ENCODE measurements at regions not wholly inside any gene's neighbourhood (a gene's known extent, or its start where the extent isn't known, plus 50 kb on each side); places are given as distances from the start of the nearest gene placed in this dataset.
"Not testable (repeated sequence)": the region's sequence is repeated elsewhere in the genome, so short reads cannot be mapped to it uniquely, and the experiment has no call there.

- DNase-seq (ENCODE audit: low spot score), result peak; percentile 91
Observed at GRCh38 chr7:149714081-149714909, 59.1 kb downstream of the ZNF467 start.

DNA sequence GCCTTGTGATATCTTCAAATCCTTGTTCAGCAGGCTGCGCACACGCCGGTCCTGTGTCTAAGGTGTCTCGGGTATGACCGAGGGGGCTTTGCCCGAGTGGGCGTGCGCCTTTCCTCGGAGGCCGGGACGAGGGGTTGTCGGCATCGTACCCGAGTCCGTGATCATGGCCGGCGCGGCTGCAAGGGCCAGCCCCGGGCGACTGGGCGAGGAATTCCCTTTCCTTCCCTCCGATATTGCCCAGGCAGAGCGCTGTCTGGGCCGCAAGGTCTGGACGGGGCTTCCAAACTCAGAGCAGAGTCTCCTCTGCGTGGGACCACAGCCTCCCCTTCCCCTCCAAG lies 59.7 kb downstream of the ZNF467 start:
- no peak for DNase-seq (ENCODE audit: low spot score)

- DNase-seq (ENCODE audit: low spot score), result no peak
Observed at GRCh38 chr7:149713061-149713730, 60.2 kb downstream of the ZNF467 start.

DNA sequence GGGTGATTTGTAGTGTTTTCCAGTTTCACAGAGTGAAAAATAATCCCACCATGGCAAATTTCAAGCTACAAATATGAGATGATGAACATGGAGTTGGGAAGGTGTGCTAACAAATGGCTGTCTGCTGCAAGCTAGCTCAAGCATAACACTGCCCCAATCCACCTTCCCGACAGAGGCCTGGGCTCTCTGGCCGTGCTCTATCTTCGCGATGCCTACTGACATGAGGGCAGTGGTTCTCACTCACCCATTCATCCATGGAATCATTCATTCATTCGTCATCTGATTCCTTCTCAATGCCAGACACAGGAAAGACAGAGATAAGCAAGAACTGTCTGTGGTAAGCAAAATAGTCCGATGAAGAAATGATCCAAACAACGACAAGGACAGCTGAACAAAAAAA lies 65.4 kb downstream of the ZNF467 start:
- no peak for DNase-seq (ENCODE audit: low spot score)

GRCh38 chr7:149707448-149707886 lies 65.9 kb downstream of the ZNF467 start:
- peak; percentile 69 for DNase-seq (ENCODE audit: low spot score)

GRCh38 chr7:149706398-149706797 lies 67.0 kb downstream of the ZNF467 start:
- DNase-seq (ENCODE audit: low spot score), result no peak

DNA sequence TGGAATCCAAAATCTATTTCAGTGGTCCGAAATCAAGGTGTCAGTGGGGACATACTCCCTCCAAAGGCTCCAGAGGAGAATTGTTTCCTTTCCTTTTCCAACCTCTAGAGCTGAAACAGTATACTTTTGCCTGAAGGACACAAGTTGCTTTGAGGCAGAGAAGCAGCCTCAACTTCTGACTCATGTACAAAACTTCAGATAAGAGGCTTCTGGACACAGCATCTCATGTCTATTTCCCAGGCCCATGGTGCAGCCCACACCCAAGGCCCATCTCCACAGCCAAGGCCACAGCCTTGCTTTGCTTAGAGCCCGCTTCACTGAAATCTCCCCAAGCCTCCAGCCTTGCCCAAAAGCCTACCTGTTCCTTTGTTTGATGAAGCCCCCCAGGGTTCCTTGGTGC lies 68.9 kb downstream of the ZNF467 start:
- DNase-seq (ENCODE audit: low spot score), result no peak

DNA sequence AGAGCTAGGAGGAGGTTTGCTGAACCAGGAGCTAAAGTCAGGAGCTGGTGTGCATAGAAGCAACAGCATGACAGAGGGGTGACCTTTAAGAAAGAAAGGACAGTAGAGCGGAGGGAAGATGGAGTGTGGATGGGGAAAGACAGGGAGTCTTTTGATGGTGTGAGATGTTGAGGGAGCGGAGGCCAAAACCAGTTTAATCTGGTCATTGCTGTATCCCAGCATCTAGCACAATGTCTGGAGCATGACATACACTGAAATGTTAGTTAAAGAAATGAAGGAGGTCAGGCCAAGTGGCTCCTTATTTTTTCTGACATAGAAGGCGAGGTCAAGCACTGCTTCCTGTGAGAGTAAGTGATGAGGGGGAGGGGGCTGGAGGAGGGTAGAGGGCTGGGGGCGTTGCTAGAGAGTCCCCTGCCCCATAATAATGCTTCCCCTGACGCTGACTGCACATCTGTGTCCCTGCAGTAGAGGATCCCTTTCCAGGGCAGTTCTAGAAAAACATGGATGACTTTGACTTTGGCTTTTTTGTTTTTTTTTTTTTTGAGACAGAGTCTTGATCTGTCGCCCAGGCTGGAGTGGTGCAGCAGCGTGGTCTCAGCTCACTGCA lies 70.2 kb downstream of the ZNF467 start:
- DNase-seq (ENCODE audit: low spot score), result no peak

DNA sequence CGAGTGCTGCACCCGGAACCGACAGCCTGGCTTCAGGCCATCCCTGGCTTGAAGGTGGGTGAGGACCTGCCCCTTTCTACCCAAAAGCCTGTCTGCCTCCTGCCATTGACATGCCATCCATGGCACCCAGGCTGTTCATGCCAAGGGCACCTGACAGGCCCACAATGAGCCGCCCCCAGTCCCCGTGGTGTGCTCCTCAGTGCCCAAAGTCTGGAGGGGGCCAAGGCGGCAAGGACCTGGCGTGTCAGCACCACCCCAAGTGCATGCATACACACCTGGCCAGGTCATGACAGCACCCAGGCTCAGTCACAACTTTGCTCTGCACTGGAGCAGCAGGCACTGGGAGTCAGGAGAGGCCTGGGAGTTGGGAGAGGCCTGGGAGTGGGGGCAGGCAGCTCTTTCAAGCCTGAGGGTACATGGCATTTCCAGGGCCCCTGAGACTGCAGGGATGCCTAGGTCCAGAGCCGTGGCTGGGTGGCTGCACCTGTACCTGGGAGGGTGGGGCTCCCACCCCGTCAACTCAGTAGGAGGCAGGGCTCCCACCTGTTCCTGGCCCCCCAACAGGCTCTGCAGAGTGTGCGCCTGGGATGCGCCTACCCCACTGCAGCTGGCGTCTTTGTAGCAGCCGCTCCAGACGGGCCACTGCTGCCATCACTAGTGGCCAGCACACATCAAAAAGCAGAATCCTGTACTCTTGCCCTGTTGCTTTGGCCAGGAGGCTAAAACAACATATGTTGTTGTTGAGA lies 71.7 kb downstream of the ZNF467 start:
- no peak for DNase-seq (ENCODE audit: low spot score)

DNA sequence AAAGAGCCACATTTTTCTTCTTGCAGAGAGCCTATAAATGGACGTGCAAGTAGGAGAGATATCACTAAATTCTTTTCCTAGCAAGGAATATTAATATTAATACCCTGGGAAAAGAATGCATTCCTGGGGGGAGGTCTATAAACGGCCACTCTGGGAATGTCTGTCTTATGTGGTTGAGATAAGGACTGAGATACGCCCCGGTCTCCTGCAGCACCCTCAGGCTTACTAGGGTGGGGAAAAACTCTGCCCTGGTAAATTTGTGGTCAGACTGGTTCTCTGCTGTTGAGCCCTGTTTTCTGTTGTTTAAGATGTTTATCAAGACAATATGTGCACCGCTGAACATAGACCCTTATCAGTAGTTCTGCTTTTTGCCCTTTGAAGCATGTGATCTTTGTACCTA lies 75.6 kb downstream of the ZNF467 start:
- not testable (repeated sequence) for DNase-seq (ENCODE audit: low spot score)

GRCh38 chr7:149696280-149696679 lies 77.1 kb downstream of the ZNF467 start:
- DNase-seq (ENCODE audit: low spot score), result no peak

DNA sequence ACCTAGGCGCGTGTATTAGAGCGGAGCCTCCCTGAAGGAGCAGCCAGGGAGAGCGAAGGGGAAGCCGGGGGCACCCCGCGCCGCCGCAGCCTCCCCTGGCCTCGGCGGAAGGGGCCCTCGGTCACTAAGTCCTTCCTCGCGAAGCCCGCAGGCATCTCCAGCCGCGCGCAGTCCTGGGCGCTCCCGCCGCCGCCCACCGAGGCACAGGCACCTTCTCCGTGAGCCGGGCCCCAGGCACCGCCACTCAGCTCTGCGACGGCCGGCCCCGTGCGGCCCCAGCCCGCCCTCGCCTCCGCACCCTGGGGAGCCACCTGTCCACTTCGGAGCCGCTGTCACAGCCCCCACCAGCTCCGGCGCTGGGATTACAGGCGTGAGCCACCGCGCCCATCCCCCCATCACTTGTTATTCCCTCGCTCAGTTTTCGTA lies 80.8 kb downstream of the ZNF467 start:
- DNase-seq (ENCODE audit: low spot score), result no peak

DNA sequence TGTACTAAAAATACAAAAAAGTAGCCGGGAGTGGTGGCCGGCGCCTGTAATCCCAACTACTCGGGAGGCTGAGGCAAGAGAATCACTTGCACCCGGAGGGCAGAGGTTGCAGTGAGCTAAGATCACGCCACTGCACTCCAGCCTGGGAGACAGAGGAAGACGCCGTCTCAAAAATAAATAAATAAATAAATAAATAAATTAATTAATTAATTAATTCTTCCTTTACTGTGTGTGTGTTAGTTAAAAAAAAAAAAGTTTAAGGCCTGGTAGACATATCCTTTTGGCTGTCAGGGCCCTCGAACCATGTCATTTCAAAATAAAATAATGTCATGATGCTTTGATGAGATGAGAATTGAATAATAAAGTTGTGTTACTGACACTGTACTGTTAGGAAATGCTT lies 81.3 kb downstream of the ZNF467 start:
- DNase-seq (ENCODE audit: low spot score), result no peak

GRCh38 chr7:149690688-149691446 lies 82.5 kb downstream of the ZNF467 start:
- peak; percentile 97 for DNase-seq (ENCODE audit: low spot score)

DNA sequence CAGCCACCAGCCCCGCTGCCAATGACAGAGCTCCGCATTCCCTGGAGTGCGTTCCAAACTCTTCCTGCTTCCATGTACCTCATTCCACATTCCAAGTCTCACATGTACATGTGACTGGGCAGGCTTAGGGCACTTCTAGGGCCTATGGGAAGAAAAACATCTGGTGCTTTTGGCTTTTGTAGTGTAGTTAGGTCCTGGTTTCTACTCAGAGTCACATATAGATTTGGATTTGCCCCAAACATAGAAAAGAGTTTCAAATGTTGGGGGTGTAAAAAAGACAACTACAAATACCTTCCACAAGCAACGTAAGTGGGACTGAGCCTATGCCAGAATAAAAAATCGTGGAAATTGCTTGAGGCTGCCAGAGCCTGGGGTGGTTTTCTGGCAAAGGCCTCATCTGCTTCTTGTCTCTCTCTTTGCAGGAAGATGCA lies 84.1 kb downstream of the ZNF467 start:
- DNase-seq (ENCODE audit: low spot score), result no peak

- DNase-seq (ENCODE audit: low spot score), result no peak
Observed at GRCh38 chr7:149688836-149689235, 84.6 kb downstream of the ZNF467 start.

- DNase-seq (ENCODE audit: low spot score), result not testable (repeated sequence)
Observed at GRCh38 chr7:149687820-149688219, 85.6 kb downstream of the ZNF467 start.

- no peak for DNase-seq (ENCODE audit: low spot score)
Observed at GRCh38 chr7:149686449-149686848, 86.9 kb downstream of the ZNF467 start.

GRCh38 chr7:149686011-149686410 lies 87.4 kb downstream of the ZNF467 start:
- DNase-seq (ENCODE audit: low spot score), result no peak

- DNase-seq (ENCODE audit: low spot score), result peak; percentile 22
Observed at GRCh38 chr7:149685455-149685854, 87.9 kb downstream of the ZNF467 start.

DNA sequence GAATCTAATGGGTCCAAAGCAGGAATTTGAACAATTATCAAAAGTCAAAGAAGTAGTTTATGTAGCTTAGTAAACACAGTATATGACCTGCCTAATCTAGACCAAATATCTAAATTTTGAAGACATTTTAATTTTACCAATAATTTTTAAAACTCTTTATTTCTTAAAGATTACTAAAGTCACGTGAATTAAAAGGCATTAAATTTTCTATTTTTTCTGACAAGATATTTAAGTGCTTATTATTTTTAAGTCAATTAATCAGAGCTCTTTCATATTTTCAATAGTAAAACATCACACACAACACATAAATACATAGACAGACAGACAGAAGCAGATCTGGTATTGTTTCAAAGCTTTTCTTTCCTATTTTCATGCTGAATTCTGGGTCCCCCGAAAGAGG lies 89.5 kb downstream of the ZNF467 start:
- DNase-seq (ENCODE audit: low spot score), result no peak

- DNase-seq (ENCODE audit: low spot score), result no peak
Observed at GRCh38 chr7:149683181-149683580, 90.2 kb downstream of the ZNF467 start.
